Ectodermal cell (in vitro differentiated cells): ENCODE measurements at regions not wholly inside any gene's neighbourhood (a gene's known extent, or its start where the extent isn't known, plus 50 kb on each side); places are given as distances from the start of the nearest gene placed in this dataset.

Experiments
- H3K27ac ChIP-seq: 2 replicates; pipeline ENCODE4 v1.7.0; 2013; ENCODE audit warnings: mild to moderate bottlenecking, low read depth, low read length; ENCODE audit not compliant: insufficient read depth, poor library complexity, severe bottlenecking
- H3K27me3 ChIP-seq: 2 replicates; pipeline ENCODE4 v1.7.0; 2013; ENCODE audit warnings: mild to moderate bottlenecking, low read length; ENCODE audit not compliant: insufficient read depth, control insufficient read depth, poor library complexity, severe bottlenecking
- H3K36me3 ChIP-seq: one replicate; pipeline ENCODE4 v1.7.0; 2013; ENCODE audit warnings: low read length; ENCODE audit not compliant: control insufficient read depth, insufficient read depth
- H3K4me1 ChIP-seq: one replicate; pipeline ENCODE4 v1.7.0; 2013; ENCODE audit warnings: low read length; ENCODE audit not compliant: control insufficient read depth, insufficient read depth
- H3K4me3 ChIP-seq: 2 replicates; pipeline ENCODE4 v1.7.0; 2013; ENCODE audit warnings: low read depth, low read length, control low read depth; ENCODE audit not compliant: insufficient read depth
- H3K9me3 ChIP-seq: 2 replicates; pipeline ENCODE4 v1.7.0; 2013; ENCODE audit warnings: mild to moderate bottlenecking, low read length, moderate library complexity; ENCODE audit not compliant: control insufficient read depth
- whole genome bisulfite sequencing, 2 experiments: methylation state at CpG; one replicate each; pipeline ENCODE4 v1.1.7; 2013; ENCODE audit warnings: missing lambda C conversion rate in 2 of 2; 5-methylcytosine and 5-hydroxymethylcytosine counted together

DNA sequence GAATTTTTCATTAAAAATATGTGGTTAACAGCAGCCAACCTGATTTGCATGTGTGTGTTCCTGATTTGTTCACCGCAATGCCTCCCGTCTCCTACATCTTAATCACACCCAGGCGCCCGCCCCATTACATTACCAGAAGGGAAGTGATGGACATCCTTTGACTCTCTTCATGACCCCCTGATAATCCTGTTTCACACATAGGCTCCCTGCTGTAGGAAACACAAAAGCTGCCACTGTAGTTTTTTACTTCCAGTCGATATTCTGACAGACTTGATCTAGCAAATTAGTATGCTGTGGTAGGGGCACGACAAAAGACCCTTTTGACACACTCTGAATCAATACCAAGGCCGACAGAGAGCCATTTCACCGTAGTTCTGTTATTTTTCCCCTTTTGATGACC, 287.8 kb upstream of the ISL1 start:
- Histone ChIP-seq H3K4me3 (no peak overlapping the region), H3K4me1 (peaks cover 3% of the 10 kb centered on the region), H3K27ac (no peak overlapping the region), H3K36me3 (no peaks in the 10 kb centered on the region), H3K27me3 (peaks cover 55% of the 10 kb centered on the region), H3K9me3 (no peaks in the 10 kb centered on the region)
- WGBS, 2 experiments, result 7 to 16% methylated on average over 8 of the region's 8 CpGs

DNA sequence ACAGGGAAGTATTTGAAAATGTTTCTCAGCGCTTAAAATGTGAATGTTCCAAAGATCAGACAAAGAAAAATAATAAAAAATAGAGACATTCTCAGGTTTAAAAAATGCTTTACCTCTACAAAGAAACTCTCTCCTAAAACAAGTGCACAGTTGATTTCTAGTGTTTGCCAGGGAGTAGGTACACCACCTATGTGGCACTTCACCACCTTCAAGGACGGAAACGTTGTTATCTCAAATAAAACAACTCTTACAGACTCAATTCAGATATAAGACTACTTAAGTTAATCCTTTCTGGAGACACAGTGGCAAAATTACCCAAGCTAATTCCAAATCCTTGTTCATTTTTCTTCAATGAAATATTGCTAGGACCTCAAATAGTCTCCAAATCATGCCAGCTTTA, 286.4 kb upstream of the ISL1 start:
- H3K4me3 ChIP-seq, result no peak overlapping the region
- H3K27me3 ChIP-seq, result peaks cover 49% of the 10 kb centered on the region
- WGBS, 2 experiments, result 88 to 97% methylated on average over 2 to 3 of the region's 3 CpGs
- H3K9me3 ChIP-seq, result no peaks in the 10 kb centered on the region
- H3K27ac ChIP-seq, result no peak overlapping the region
- H3K36me3 ChIP-seq, result no peaks in the 10 kb centered on the region
- H3K4me1 ChIP-seq, result peaks cover 3% of the 10 kb centered on the region

DNA sequence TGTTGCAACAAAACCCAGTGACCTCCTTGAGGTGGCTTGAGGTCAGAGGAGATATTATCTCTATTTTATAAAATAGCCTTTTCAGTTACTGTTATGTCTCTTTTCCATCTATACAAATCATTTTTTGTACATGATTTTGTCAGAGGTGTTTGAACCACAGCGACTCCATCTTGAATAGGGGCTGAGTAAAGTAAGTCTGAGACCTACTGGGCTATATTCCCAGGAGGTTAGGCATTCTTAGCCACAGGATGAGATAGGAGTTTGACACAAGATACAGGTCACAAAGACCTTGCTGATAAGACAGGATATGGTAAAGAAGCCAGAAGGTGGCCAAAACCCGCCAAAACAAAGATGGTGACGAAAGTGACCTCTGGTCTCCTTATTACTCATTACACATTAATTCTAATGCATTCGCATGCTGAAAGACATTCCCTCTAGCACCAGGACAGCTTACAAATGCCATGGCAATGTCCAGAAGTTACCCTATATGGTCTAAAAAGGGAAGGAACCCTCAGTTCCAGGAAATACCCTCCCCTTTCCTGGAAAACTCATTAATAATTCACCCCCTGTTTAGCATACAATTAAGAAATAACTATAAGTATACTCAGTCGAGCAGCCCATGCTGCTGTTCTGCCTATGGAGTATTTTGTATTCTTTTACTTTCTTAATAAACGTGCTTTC, 283.9 kb upstream of the ISL1 start:
- Histone ChIP-seq H3K27me3 (peaks cover 46% of the 10 kb centered on the region), H3K36me3 (no peaks in the 10 kb centered on the region), H3K4me3 (no peak overlapping the region), H3K9me3 (no peaks in the 10 kb centered on the region), H3K27ac (no peak overlapping the region), H3K4me1 (peaks cover 3% of the 10 kb centered on the region)
- 92 to 95% methylated on average over 4 to 6 of the region's 6 CpGs for WGBS, 2 experiments

DNA sequence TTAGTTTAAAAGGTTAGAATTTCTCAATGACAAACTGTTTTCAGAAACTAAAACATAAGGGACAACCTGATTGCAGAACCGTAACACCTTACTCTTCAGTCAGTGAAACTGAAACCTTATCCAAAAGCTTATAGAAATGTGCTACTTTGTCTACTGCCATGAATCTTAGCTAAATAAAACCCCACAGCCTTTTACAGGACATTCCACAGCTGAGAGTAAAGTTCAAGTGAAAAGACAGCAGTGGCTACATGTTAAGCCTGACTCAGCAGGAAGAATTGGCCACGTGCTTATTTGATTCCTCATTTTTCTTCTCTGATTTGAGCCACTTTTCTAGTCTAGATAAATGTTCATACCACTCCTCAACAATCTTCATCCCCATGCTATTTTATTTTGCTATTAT, 278.7 kb upstream of the ISL1 start:
- Histone ChIP-seq H3K4me3 (no peak overlapping the region), H3K36me3 (no peaks in the 10 kb centered on the region), H3K27me3 (peaks cover 13% of the 10 kb centered on the region), H3K9me3 (no peaks in the 10 kb centered on the region), H3K4me1 (no peaks in the 10 kb centered on the region), H3K27ac (no peak overlapping the region)
- 88 to 92% methylated on average over 2 of the region's 2 CpGs for WGBS, 2 experiments

DNA sequence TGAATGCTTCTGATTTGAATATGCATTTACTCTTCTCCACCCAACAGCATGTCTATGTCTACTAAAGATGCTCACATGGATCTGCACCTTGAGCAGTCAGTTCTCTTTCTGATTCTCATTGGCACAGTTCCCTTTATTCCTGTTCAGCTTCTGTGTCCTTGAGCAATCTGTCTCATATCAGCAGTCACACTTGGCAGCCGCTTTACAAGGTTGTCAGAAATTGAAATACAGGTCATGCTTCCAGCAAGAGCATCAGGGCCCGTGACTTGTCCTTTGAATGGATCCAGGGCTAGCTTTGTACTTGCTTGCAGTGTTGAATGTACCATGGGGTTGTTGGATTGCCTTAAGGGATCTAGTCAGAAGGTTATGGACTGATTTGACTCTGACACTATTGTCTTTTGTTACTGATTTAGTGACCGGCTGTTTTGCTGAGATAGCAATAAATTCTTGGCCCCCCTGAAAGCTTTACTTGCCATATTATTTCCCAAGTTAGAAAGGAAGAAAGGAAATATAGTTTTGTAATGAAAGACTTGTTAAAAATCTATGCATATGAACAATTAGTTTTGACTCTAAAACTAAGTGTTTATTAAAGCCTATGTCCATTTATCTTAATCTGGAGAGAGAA, 273.4 kb upstream of the ISL1 start:
- Histone ChIP-seq H3K4me1 (no peaks in the 10 kb centered on the region), H3K9me3 (no peaks in the 10 kb centered on the region), H3K4me3 (no peak overlapping the region), H3K27ac (no peak overlapping the region), H3K27me3 (no peaks in the 10 kb centered on the region), H3K36me3 (no peaks in the 10 kb centered on the region)
- 94 to 98% methylated on average over 3 of the region's 3 CpGs for WGBS, 2 experiments

DNA sequence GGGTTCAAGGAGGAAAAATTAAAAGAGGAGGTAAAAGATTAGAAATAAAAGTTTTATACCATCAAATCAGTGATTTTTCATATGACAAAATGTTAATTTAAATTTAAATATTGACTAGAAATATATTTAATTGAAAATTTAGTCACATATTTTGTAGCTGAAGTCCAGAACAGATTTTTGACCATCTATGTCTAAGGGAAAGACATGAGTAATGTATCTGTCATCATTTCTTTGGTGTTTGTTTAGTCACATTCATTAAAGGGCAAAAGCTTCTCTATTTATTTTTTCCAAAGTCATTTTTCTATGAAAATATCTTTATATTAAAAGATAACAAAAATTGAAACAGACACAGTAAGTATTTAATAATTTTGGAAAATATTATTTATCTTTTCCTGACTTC, 252.0 kb upstream of the ISL1 start:
- Histone ChIP-seq H3K27ac (no peak overlapping the region), H3K4me1 (no peaks in the 10 kb centered on the region), H3K27me3 (no peaks in the 10 kb centered on the region), H3K36me3 (no peaks in the 10 kb centered on the region), H3K4me3 (no peak overlapping the region), H3K9me3 (no peaks in the 10 kb centered on the region)

DNA sequence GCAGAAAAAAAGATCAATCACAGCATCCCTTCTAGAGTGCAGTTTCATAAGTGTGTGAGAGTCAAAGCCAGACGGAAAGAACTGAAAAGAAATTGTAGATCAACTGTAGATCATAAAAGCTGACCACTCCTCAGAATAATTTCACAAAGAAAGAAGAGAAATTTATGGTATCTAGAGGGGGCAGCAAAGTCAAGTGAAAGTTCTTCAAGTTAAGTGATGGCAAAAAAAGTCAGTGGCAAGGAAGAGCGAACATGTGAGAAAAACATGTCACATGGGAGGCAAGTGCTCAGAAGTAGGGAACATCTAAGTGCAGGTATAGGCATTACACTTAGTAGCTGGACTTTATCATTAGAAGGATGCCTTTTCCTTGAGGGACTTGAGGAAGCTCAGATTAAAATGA, 245.1 kb upstream of the ISL1 start:
- WGBS, 2 experiments, result 83 to 94% methylated on average over 1 to 2 of the region's 2 CpGs

DNA sequence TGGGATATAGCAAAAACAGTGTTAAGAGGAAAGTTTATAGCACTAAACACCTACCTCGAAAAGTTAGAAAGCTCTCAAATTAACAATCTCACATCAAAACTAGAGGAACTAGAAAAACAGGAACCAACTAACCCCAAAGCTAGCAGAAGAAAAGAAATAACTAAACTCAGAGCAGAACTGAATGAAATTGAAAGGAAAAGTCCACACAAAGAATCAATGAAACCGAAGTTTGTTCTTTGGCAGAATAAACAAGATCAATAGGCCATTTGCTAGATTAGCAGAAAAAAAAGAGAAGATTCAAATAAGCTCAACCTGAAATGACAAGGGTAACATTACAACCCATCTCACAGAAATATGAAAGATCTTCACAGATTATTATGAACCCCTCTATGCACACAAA, 234.8 kb upstream of the ISL1 start:
- Histone ChIP-seq H3K4me1 (no peaks in the 10 kb centered on the region), H3K27ac (no peak overlapping the region), H3K27me3 (no peaks in the 10 kb centered on the region), H3K9me3 (no peaks in the 10 kb centered on the region), H3K36me3 (no peaks in the 10 kb centered on the region), H3K4me3 (no peak overlapping the region)
- 93 to 94% methylated on average over 2 of the region's 2 CpGs for WGBS, 2 experiments

More for the DNA sequence above, 245.1 kb upstream of the ISL1 start:
- H3K4me1 ChIP-seq, result no peaks in the 10 kb centered on the region
- no peak overlapping the region for H3K27ac ChIP-seq
- H3K9me3 ChIP-seq, result no peaks in the 10 kb centered on the region
- no peak overlapping the region for H3K4me3 ChIP-seq
- no peaks in the 10 kb centered on the region for H3K27me3 ChIP-seq
- no peaks in the 10 kb centered on the region for H3K36me3 ChIP-seq

DNA sequence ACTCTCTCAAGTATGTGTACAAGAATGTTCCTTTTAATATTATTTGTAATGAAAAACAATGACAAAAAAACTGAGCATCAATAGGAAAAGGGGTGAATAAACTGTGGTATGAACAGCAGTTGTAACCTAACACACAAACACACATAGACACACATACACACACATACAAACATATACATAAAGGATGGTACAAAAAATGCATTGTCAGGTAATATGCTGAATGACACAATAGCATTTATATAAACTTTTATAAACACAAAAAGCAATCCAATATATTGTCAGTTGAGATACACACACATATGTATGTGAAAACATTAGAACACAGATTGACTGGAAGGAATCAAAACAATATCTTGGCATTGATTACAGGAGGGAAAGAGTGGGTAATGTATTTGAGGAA, 227.0 kb upstream of the ISL1 start:
- Histone ChIP-seq H3K27me3 (no peaks in the 10 kb centered on the region), H3K27ac (no peak overlapping the region), H3K4me1 (no peaks in the 10 kb centered on the region), H3K9me3 (no peaks in the 10 kb centered on the region), H3K36me3 (no peaks in the 10 kb centered on the region), H3K4me3 (no peak overlapping the region)

DNA sequence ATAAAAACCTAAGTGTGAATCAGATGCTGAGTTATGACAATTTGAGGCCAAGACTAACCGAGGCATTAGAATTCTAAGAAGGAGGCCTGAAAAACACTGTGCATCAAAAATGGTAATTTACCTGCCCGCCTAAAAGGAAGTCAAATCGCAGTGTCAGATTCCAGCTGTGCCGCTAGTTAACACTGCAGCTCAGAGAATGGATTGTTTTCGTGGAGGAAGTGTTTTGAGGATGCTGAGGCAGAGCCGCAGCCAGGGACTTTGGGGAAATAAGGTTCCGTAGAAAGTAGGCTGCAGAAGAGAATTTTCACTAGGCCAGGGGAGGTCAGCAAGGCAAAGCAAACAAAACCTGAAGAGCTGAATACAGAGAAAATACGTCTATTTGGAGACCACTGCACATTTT, 226.4 kb upstream of the ISL1 start:
- no peaks in the 10 kb centered on the region for H3K4me1 ChIP-seq
- no peaks in the 10 kb centered on the region for H3K36me3 ChIP-seq
- no peaks in the 10 kb centered on the region for H3K9me3 ChIP-seq
- no peak overlapping the region for H3K4me3 ChIP-seq
- H3K27ac ChIP-seq, result no peak overlapping the region
- no peaks in the 10 kb centered on the region for H3K27me3 ChIP-seq
- WGBS, 2 experiments, result 36 to 37% methylated on average over 8 of the region's 8 CpGs
